ENCODE measurements at regions not wholly inside any gene's neighbourhood (a gene's known extent, or its start where the extent isn't known, plus 50 kb on each side); places are given as distances from the start of the nearest gene placed in this dataset.

DNA sequence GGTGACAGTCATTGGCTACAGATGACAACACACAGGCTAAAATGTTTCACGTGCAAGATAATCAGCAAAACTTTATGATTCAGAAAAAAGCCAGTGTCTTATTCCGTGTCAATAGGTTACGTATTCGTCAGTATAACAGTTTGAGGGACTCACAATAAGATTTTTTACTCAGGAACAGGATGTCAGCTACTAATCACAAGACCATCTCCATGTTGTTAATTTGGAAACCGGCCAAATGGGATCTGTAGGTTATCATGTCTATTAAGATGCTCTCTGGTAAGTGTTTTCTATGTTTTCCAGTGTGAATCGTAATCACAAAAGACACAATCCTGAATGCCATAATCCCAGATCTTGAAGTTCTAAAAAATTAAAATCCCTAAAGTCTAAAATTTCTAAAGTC, 197.3 kb downstream of the ETV1 start:
- no peak overlapping the region for H3K4me3 ChIP-seq (replicated peaks; ENCODE audit: insufficient read depth, low read length)
- TF ChIP-seq POLR2AphosphoS5 (IDR thresholded peaks at IDR 0.05; ENCODE audit: low read depth) (no peak), SPI1 (IDR thresholded peaks at IDR 0.05; ENCODE audit: borderline replicate concordance, low read depth) (no peak), GABPA (IDR thresholded peaks at IDR 0.05; ENCODE audit: low read depth) (no peak), CTCF (IDR thresholded peaks at IDR 0.05; ENCODE audit: insufficient read depth, low read length) (no peak)
- TF ChIP-seq, protein P1, sequence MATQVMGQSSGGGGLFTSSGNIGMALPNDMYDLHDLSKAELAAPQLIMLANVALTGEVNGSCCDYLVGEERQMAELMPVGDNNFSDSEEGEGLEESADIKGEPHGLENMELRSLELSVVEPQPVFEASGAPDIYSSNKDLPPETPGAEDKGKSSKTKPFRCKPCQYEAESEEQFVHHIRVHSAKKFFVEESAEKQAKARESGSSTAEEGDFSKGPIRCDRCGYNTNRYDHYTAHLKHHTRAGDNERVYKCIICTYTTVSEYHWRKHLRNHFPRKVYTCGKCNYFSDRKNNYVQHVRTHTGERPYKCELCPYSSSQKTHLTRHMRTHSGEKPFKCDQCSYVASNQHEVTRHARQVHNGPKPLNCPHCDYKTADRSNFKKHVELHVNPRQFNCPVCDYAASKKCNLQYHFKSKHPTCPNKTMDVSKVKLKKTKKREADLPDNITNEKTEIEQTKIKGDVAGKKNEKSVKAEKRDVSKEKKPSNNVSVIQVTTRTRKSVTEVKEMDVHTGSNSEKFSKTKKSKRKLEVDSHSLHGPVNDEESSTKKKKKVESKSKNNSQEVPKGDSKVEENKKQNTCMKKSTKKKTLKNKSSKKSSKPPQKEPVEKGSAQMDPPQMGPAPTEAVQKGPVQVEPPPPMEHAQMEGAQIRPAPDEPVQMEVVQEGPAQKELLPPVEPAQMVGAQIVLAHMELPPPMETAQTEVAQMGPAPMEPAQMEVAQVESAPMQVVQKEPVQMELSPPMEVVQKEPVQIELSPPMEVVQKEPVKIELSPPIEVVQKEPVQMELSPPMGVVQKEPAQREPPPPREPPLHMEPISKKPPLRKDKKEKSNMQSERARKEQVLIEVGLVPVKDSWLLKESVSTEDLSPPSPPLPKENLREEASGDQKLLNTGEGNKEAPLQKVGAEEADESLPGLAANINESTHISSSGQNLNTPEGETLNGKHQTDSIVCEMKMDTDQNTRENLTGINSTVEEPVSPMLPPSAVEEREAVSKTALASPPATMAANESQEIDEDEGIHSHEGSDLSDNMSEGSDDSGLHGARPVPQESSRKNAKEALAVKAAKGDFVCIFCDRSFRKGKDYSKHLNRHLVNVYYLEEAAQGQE (IDR thresholded peaks at IDR 0.05; ENCODE audit: insufficient replicate concordance, low read depth), result no peak
- no peak for DNase-seq (ENCODE audit: low read depth in 1 of 2, low spot score in 1 of 2)
- no peaks in the 10 kb centered on the region for H3K27me3 ChIP-seq (ENCODE audit: insufficient read depth, poor library complexity, severe bottlenecking)
- H3K27ac ChIP-seq (replicated peaks), result no peak overlapping the region

DNA sequence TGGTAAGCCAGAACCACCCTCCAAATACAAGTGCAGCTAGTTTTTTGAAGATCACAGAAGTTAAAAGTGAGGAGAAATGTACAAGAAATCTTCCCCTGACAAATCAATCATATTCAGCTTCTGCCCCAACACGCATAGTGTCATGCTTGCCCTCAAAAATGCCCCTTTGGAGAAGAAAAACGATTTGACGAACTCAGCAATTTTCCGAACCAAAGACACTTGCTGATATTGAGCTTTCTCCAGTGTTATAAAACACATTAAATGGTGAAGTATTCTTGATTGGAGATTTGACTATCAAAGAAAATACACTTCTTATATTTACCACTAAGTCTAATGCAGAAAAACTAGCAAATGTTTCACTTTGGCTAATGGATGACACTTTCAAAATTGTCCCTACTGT, 195.5 kb downstream of the ETV1 start:
- Histone ChIP-seq H3K4me3 (replicated peaks; ENCODE audit: insufficient read depth, low read length) (no peak overlapping the region), H3K27ac (replicated peaks) (no peak overlapping the region), H3K27me3 (ENCODE audit: insufficient read depth, poor library complexity, severe bottlenecking) (no peaks in the 10 kb centered on the region)
- DNase-seq (ENCODE audit: low read depth in 1 of 2, low spot score in 1 of 2), result no peak
- TF ChIP-seq POLR2AphosphoS5 (IDR thresholded peaks at IDR 0.05; ENCODE audit: low read depth) (no peak), SPI1 (IDR thresholded peaks at IDR 0.05; ENCODE audit: borderline replicate concordance, low read depth) (no peak), GABPA (IDR thresholded peaks at IDR 0.05; ENCODE audit: low read depth) (no peak), CTCF (IDR thresholded peaks at IDR 0.05; ENCODE audit: insufficient read depth, low read length) (no peak)
- TF ChIP-seq, protein P1 (IDR thresholded peaks at IDR 0.05; ENCODE audit: insufficient replicate concordance, low read depth), result no peak

DNA sequence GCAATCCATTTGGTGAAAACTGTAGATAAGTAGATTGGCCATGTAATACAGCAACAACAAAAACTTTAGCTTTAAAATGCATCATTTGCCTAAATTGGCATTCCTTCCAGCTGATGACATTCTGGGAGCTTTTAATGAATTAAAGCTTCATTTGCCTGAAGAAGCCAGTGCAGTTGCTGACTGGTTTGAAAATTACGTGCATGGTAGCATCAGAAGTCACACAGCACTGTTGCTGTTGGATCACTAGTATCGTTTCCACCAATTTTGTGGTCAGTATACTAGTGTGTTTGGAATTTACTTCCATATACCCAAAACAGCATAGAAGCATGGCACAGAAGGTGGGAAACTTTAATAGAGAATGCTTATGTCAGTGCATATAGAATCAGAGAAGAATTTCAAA, 194.9 kb downstream of the ETV1 start:
- Histone ChIP-seq H3K27me3 (ENCODE audit: insufficient read depth, poor library complexity, severe bottlenecking) (no peaks in the 10 kb centered on the region), H3K27ac (replicated peaks) (no peak overlapping the region), H3K4me3 (replicated peaks; ENCODE audit: insufficient read depth, low read length) (no peak overlapping the region)
- TF ChIP-seq POLR2AphosphoS5 (IDR thresholded peaks at IDR 0.05; ENCODE audit: low read depth), result no peak
- TF ChIP-seq SPI1 (IDR thresholded peaks at IDR 0.05; ENCODE audit: borderline replicate concordance, low read depth), result no peak
- TF ChIP-seq, protein P1 (IDR thresholded peaks at IDR 0.05; ENCODE audit: insufficient replicate concordance, low read depth), result no peak
- TF ChIP-seq CTCF (IDR thresholded peaks at IDR 0.05; ENCODE audit: insufficient read depth, low read length), result no peak
- TF ChIP-seq GABPA (IDR thresholded peaks at IDR 0.05; ENCODE audit: low read depth), result no peak
- no peak for DNase-seq (ENCODE audit: low read depth in 1 of 2, low spot score in 1 of 2)
